LNCAP (cell line): ENCODE measurements at regions not wholly inside any gene's neighbourhood (a gene's known extent, or its start where the extent isn't known, plus 50 kb on each side); places are given as distances from the start of the nearest gene placed in this dataset.

Source experiments
- CTCF ChIP-seq: fragments of 450-650 bp; IDR thresholded peaks from 2 replicates; pipeline ENCODE4 v1.5.1; 2017; ENCODE audit warnings: mild to moderate bottlenecking

GRCh38 chr4:187059021-187059420 lies 335.4 kb upstream of the FAT1 start:
- no peak for TF ChIP-seq CTCF

GRCh38 chr4:187059895-187060294 lies 336.2 kb upstream of the FAT1 start:
- TF ChIP-seq CTCF: no peak

GRCh38 chr4:187060551-187060950 lies 336.9 kb upstream of the FAT1 start:
- no peak for TF ChIP-seq CTCF

- no peak for TF ChIP-seq CTCF
Observed at GRCh38 chr4:187063251-187063650, 339.6 kb upstream of the FAT1 start.

- TF ChIP-seq CTCF: no peak
Observed at GRCh38 chr4:187064033-187064432, 340.4 kb upstream of the FAT1 start.

- no peak for TF ChIP-seq CTCF
Observed at GRCh38 chr4:187065396-187065795, 341.7 kb upstream of the FAT1 start.

- TF ChIP-seq CTCF: no peak
Observed at GRCh38 chr4:187065806-187066205, 342.1 kb upstream of the FAT1 start.

- no peak for TF ChIP-seq CTCF
Observed at GRCh38 chr4:187069398-187069797, 345.7 kb upstream of the FAT1 start.
